HL-60 (cell line): ENCODE measurements at regions not wholly inside any gene's neighbourhood (a gene's known extent, or its start where the extent isn't known, plus 50 kb on each side); places are given as distances from the start of the nearest gene placed in this dataset.

ENCODE experiments used
- CTCF ChIP-seq: IDR thresholded peaks from one replicate; pipeline ENCODE4 v1.5.1; 2011; ENCODE audit warnings: low read length, control low read depth, inconsistent platforms; ENCODE audit not compliant: insufficient read depth
- GABPA ChIP-seq: IDR thresholded peaks from 2 replicates; pipeline ENCODE4 v1.6.1; 2012; ENCODE audit warnings: low read depth
- POLR2AphosphoS5 ChIP-seq: IDR thresholded peaks from 2 replicates; pipeline ENCODE4 v1.6.1; 2012; ENCODE audit warnings: low read depth
- REST ChIP-seq: IDR thresholded peaks from 2 replicates; pipeline ENCODE4 v1.6.1; 2012; ENCODE audit warnings: low read depth; ENCODE audit not compliant: insufficient replicate concordance

GRCh38 chr14:95007921-95008320, 149.4 kb downstream of the DICER1 start:
- no peak for TF ChIP-seq REST
- TF ChIP-seq CTCF: no peak
- TF ChIP-seq POLR2AphosphoS5: no peak
- no peak for TF ChIP-seq GABPA
